ENCODE measurements at regions not wholly inside any gene's neighbourhood (a gene's known extent, or its start where the extent isn't known, plus 50 kb on each side); places are given as distances from the start of the nearest gene placed in this dataset.

DNA sequence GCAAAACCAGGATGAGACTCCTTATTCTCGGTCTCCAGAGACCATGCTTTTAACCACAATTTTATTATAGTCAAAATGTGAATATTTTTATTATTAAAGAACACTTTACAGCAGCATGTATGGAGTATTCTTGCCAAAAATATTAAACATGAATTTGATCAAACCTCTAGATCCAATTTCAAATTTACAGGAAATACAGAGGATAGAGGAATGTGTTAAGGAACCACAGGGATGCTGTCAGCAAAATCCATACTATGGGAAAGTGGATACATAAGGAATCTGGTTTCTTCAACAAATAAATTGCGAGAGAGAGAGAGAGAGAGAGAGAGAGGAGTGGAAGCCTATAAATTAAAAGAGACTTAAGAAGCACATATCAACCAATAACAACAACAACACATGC, 348.2 kb upstream of the NUDT12 start:
- Histone ChIP-seq H2AFZ (ENCODE audit: control insufficient read depth, low read length) (no peak overlapping the region), H3K27ac (ENCODE audit: control insufficient read depth, insufficient read depth, low read length) (no peak overlapping the region), H3K4me2 (ENCODE audit: control insufficient read depth, extremely low read depth, insufficient read depth, low read depth, low read length) (no peak overlapping the region), H4K20me1 (ENCODE audit: control insufficient read depth, extremely low read depth, insufficient read depth, low read length) (no peaks in the 10 kb centered on the region), H3K4me3 (ENCODE audit: control insufficient read depth in 2 of 3, extremely low read depth in 1 of 3, insufficient read depth in 2 of 3, low read depth in 1 of 3, low read length in 3 of 3) (no peak overlapping the region), H3K79me2 (ENCODE audit: control insufficient read depth, insufficient read depth, low read length) (no peaks in the 10 kb centered on the region), H3K36me3 (ENCODE audit: control insufficient read depth in 2 of 2, extremely low read depth in 1 of 2, insufficient read depth in 2 of 2, low read length in 2 of 2) (no peaks in the 10 kb centered on the region), H3K9me1 (ENCODE audit: control insufficient read depth, extremely low read depth, insufficient read depth, low read length) (no peaks in the 10 kb centered on the region), H3K9ac (ENCODE audit: control insufficient read depth, extremely low read depth, insufficient read depth, low read length) (no peak overlapping the region), H3K4me1 (ENCODE audit: control insufficient read depth, extremely low read depth, insufficient read depth, low read length) (no peaks in the 10 kb centered on the region), H3K9me3 (ENCODE audit: control insufficient read depth, low read depth, low read length) (no peaks in the 10 kb centered on the region), H3K27me3 (ENCODE audit: control insufficient read depth, extremely low read depth, insufficient read depth, low read length) (no peaks in the 10 kb centered on the region)
- dilution Hi-C loops (cut with MboI; ENCODE audit: extremely low pct_ligation_motif_present, low sequenced_read_pairs): no loop called here
- FAIRE-seq: no peak
- DNase-seq (ENCODE audit: low read depth, low spot score): no peak
- TF ChIP-seq, protein P1, sequence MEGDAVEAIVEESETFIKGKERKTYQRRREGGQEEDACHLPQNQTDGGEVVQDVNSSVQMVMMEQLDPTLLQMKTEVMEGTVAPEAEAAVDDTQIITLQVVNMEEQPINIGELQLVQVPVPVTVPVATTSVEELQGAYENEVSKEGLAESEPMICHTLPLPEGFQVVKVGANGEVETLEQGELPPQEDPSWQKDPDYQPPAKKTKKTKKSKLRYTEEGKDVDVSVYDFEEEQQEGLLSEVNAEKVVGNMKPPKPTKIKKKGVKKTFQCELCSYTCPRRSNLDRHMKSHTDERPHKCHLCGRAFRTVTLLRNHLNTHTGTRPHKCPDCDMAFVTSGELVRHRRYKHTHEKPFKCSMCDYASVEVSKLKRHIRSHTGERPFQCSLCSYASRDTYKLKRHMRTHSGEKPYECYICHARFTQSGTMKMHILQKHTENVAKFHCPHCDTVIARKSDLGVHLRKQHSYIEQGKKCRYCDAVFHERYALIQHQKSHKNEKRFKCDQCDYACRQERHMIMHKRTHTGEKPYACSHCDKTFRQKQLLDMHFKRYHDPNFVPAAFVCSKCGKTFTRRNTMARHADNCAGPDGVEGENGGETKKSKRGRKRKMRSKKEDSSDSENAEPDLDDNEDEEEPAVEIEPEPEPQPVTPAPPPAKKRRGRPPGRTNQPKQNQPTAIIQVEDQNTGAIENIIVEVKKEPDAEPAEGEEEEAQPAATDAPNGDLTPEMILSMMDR (optimal IDR thresholded peaks at IDR 0.05 in 1 of 3, IDR thresholded peaks at IDR 0.05 in 1 of 3, conservative IDR thresholded peaks at IDR 0.05 in 1 of 3; ENCODE audit: extremely low read depth in 1 of 3, insufficient read depth in 2 of 3, low read length in 3 of 3): no peak
- no peak for TF ChIP-seq EZH2 (IDR thresholded peaks at IDR 0.05; ENCODE audit: low read length)

DNA sequence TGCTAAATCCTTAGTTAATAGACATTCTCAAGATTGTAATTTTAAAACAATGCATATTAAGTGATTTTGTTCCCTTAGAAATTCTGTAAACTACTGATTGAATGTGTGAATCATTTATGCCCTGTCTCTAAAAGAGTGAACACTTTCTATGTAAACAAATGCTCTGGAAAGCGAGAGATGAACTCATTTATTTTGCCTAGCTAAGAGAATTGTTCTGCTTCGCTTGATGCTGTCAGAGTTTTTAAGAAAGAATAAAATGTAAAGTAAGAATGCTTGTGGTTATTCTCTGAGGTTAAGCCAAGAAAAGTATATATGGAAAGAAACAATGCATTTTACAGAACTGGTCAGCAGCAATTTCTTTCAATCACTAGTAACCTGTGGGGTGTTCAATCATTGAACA, 347.4 kb upstream of the NUDT12 start:
- dilution Hi-C loops (cut with MboI; ENCODE audit: extremely low pct_ligation_motif_present, low sequenced_read_pairs): no loop called here
- no peaks in the 10 kb centered on the region for H3K9me1 ChIP-seq (ENCODE audit: control insufficient read depth, extremely low read depth, insufficient read depth, low read length)
- H2AFZ ChIP-seq (ENCODE audit: control insufficient read depth, low read length): no peak overlapping the region
- H3K9ac ChIP-seq (ENCODE audit: control insufficient read depth, extremely low read depth, insufficient read depth, low read length): no peak overlapping the region
- H3K4me2 ChIP-seq (ENCODE audit: control insufficient read depth, extremely low read depth, insufficient read depth, low read depth, low read length): no peak overlapping the region
- no peaks in the 10 kb centered on the region for H3K27me3 ChIP-seq (ENCODE audit: control insufficient read depth, extremely low read depth, insufficient read depth, low read length)
- no peaks in the 10 kb centered on the region for H3K4me1 ChIP-seq (ENCODE audit: control insufficient read depth, extremely low read depth, insufficient read depth, low read length)
- DNase-seq (ENCODE audit: low read depth, low spot score) (no peak), FAIRE-seq (no peak)
- no peak overlapping the region for H3K27ac ChIP-seq (ENCODE audit: control insufficient read depth, insufficient read depth, low read length)
- no peak overlapping the region for H3K4me3 ChIP-seq (ENCODE audit: control insufficient read depth in 2 of 3, extremely low read depth in 1 of 3, insufficient read depth in 2 of 3, low read depth in 1 of 3, low read length in 3 of 3)
- H3K9me3 ChIP-seq (ENCODE audit: control insufficient read depth, low read depth, low read length): no peaks in the 10 kb centered on the region
- no peaks in the 10 kb centered on the region for H4K20me1 ChIP-seq (ENCODE audit: control insufficient read depth, extremely low read depth, insufficient read depth, low read length)
- TF ChIP-seq EZH2 (IDR thresholded peaks at IDR 0.05; ENCODE audit: low read length): no peak
- TF ChIP-seq, protein P1 (optimal IDR thresholded peaks at IDR 0.05 in 1 of 3, IDR thresholded peaks at IDR 0.05 in 1 of 3, conservative IDR thresholded peaks at IDR 0.05 in 1 of 3; ENCODE audit: extremely low read depth in 1 of 3, insufficient read depth in 2 of 3, low read length in 3 of 3): no peak
- no peaks in the 10 kb centered on the region for H3K36me3 ChIP-seq (ENCODE audit: control insufficient read depth in 2 of 2, extremely low read depth in 1 of 2, insufficient read depth in 2 of 2, low read length in 2 of 2)
- no peaks in the 10 kb centered on the region for H3K79me2 ChIP-seq (ENCODE audit: control insufficient read depth, insufficient read depth, low read length)
